Thyroid gland (tissue), 4 donors: ENCODE measurements at regions not wholly inside any gene's neighbourhood (a gene's known extent, or its start where the extent isn't known, plus 50 kb on each side); places are given as distances from the start of the nearest gene placed in this dataset.
"Not testable (repeated sequence)": the region's sequence is repeated elsewhere in the genome, so short reads cannot be mapped to it uniquely, and the experiment has no call there.

Experiments used
- DNase-seq, 2 donors: peaks; one replicate each; pipeline ENCODE4 v3.0.0-alpha.2; 2019
- H3K27ac ChIP-seq, 3 donors: fragments of 200-600 bp; sonication (generic); 1 replicate in 2 of 3; 2 replicates in 1 of 3; pipeline ENCODE4 v1.5.1; 2016 to 2019; ENCODE audit warnings: mild to moderate bottlenecking in 1 of 3, moderate library complexity in 1 of 3
- H3K27me3 ChIP-seq: fragments of 200-600 bp; sonication (generic); one replicate; pipeline ENCODE4 v1.5.1; 2019
- H3K36me3 ChIP-seq, 2 donors: fragments of 200-600 bp; sonication (generic); one replicate each; pipeline ENCODE4 v1.5.1; 2016 to 2019
- H3K4me1 ChIP-seq, 2 donors: fragments of 200-600 bp; sonication (generic); one replicate each; pipeline ENCODE4 v1.5.1; 2017 to 2019
- H3K4me3 ChIP-seq, 3 donors: fragments of 200-600 bp; sonication (generic); replicated peaks in 1 of 3; 1 replicate in 2 of 3; 2 replicates in 1 of 3; pipeline ENCODE4 v1.5.1; 2016; ENCODE audit warnings: mild to moderate bottlenecking in 1 of 3
- H3K9me3 ChIP-seq: fragments of 200-600 bp; sonication (generic); one replicate; pipeline ENCODE4 v1.5.1; 2017
- CTCF ChIP-seq, 6 experiments: fragments of 200-600 bp in 3 of 6; fragments of 450-650 bp in 3 of 6; sonication (generic) in 3 of 6; IDR thresholded peaks; one replicate each; pipeline ENCODE4 v1.5.1; 2016 to 2019; ENCODE audit warnings: antibody characterized with exemption in 6 of 6, mild to moderate bottlenecking in 2 of 6, inconsistent platforms in 1 of 6, moderate library complexity in 1 of 6
- POLR2A ChIP-seq, 2 donors: fragments of 450-650 bp; IDR thresholded peaks; one replicate each; pipeline ENCODE4 v1.6.1; 2017; ENCODE audit warnings: antibody characterized with exemption in 2 of 2, mild to moderate bottlenecking in 2 of 2, moderate library complexity in 1 of 2
- WGBS, 2 donors: methylation state at CpG; one replicate each; pipeline ENCODE4 v1.1.5; 2017; 5-methylcytosine and 5-hydroxymethylcytosine counted together
- intact Hi-C: fragments of 100-400 bp; cut with DNase I; formaldehyde crosslinking; loops from one replicate; pipeline ENCODE4 v1.15.1; 2023

- TF ChIP-seq POLR2A (IDR thresholded peaks at IDR 0.05) (no peak), CTCF (IDR thresholded peaks at IDR 0.05) (no peak)
- H3K4me1 ChIP-seq, result no peaks in the 10 kb centered on the region
- H3K9me3 ChIP-seq, result no peaks in the 10 kb centered on the region
- no peaks in the 10 kb centered on the region for H3K36me3 ChIP-seq
- H3K4me3 ChIP-seq, result no peak overlapping the region
- 34 to 39% methylated on average over 4 of the region's 4 CpGs for WGBS, 2 donors
- no peaks in the 10 kb centered on the region for H3K27me3 ChIP-seq
- no peak for DNase-seq
- intact Hi-C loops, result no loop called here
- H3K27ac ChIP-seq, result no peak overlapping the region
Observed at GRCh38 chr9:103319979-103320378, 324.8 kb downstream of the CYLC2 start.

GRCh38 chr9:103323699-103324098, 328.6 kb downstream of the CYLC2 start:
- Histone ChIP-seq H3K4me3 (no peak overlapping the region), H3K27ac (no peak overlapping the region), H3K36me3 (no peaks in the 10 kb centered on the region), H3K4me1 (no peaks in the 10 kb centered on the region), H3K27me3 (no peaks in the 10 kb centered on the region), H3K9me3 (no peaks in the 10 kb centered on the region)
- TF ChIP-seq CTCF (IDR thresholded peaks at IDR 0.05) (no peak), POLR2A (IDR thresholded peaks at IDR 0.05) (no peak)
- DNase-seq, result no peak
- WGBS, 2 donors, result 92 to 95% methylated on average over 1 of the region's 1 CpG
- intact Hi-C loops, result no loop called here

GRCh38 chr9:103335461-103335860, 340.3 kb downstream of the CYLC2 start:
- 46 to 53% methylated on average over 3 of the region's 3 CpGs for WGBS, 2 donors
- no peak for DNase-seq
- no peak overlapping the region for H3K4me3 ChIP-seq

GRCh38 chr9:103355000-103355399, 359.9 kb downstream of the CYLC2 start:
- H3K27me3 ChIP-seq, result no peaks in the 10 kb centered on the region
- no peaks in the 10 kb centered on the region for H3K9me3 ChIP-seq
- H3K27ac ChIP-seq, result no peak overlapping the region
- no peaks in the 10 kb centered on the region for H3K4me1 ChIP-seq
- TF ChIP-seq POLR2A (IDR thresholded peaks at IDR 0.05), result no peak
- TF ChIP-seq CTCF (IDR thresholded peaks at IDR 0.05), result no peak
- no peaks in the 10 kb centered on the region for H3K36me3 ChIP-seq
- DNase-seq, result no peak
- H3K4me3 ChIP-seq, result no peak overlapping the region
- 81 to 91% methylated on average over 2 of the region's 2 CpGs for WGBS, 2 donors
- intact Hi-C loops, result no loop called here

More at GRCh38 chr9:103335461-103335860, 340.3 kb downstream of the CYLC2 start:
- no peaks in the 10 kb centered on the region for H3K9me3 ChIP-seq
- no peaks in the 10 kb centered on the region for H3K36me3 ChIP-seq
- no peaks in the 10 kb centered on the region for H3K27me3 ChIP-seq
- no peak overlapping the region for H3K27ac ChIP-seq
- intact Hi-C loops, result no loop called here
- TF ChIP-seq POLR2A (IDR thresholded peaks at IDR 0.05) (no peak), CTCF (IDR thresholded peaks at IDR 0.05) (no peak)
- no peaks in the 10 kb centered on the region for H3K4me1 ChIP-seq

- DNase-seq, H3K36me3 ChIP-seq, H3K27ac ChIP-seq, H3K4me1 ChIP-seq, H3K27me3 ChIP-seq, H3K9me3 ChIP-seq, intact Hi-C loops, H3K4me3 ChIP-seq: not testable (repeated sequence)
- 86 to 91% methylated on average over 3 of the region's 3 CpGs for WGBS, 2 donors
Observed at GRCh38 chr9:103357980-103358379, 362.8 kb downstream of the CYLC2 start.

GRCh38 chr9:103361906-103362305, 366.8 kb downstream of the CYLC2 start:
- no peak for DNase-seq

More at GRCh38 chr9:103361906-103362305, 366.8 kb downstream of the CYLC2 start:
- Histone ChIP-seq H3K9me3 (no peaks in the 10 kb centered on the region), H3K4me1 (no peaks in the 10 kb centered on the region), H3K4me3 (no peak overlapping the region), H3K27me3 (no peaks in the 10 kb centered on the region), H3K36me3 (no peaks in the 10 kb centered on the region), H3K27ac (no peak overlapping the region)
- intact Hi-C loops, result no loop called here
- no peak for TF ChIP-seq POLR2A (IDR thresholded peaks at IDR 0.05)
- no peak for TF ChIP-seq CTCF (IDR thresholded peaks at IDR 0.05)
